H1 (cell line): ENCODE measurements at regions not wholly inside any gene's neighbourhood (a gene's known extent, or its start where the extent isn't known, plus 50 kb on each side); places are given as distances from the start of the nearest gene placed in this dataset.

Experiments
- CEBPB ChIP-seq: IDR thresholded peaks from 2 replicates; pipeline ENCODE4 v1.6.1; 2012; ENCODE audit warnings: low read depth, low read length
- CHD1 ChIP-seq: IDR thresholded peaks from 2 replicates; pipeline ENCODE4 v1.6.1; 2012; ENCODE audit warnings: low read depth, low read length, improper control_type of control experiment
- CTCF ChIP-seq, 3 experiments: IDR thresholded peaks; 1 replicate in 2 of 3; 2 replicates in 1 of 3; pipeline versions ENCODE4 v1.5.1 to v1.6.1; 2011; ENCODE audit warnings: low read length in 3 of 3, mild to moderate bottlenecking in 3 of 3, inconsistent platforms in 2 of 3, low read depth in 1 of 3, moderate library complexity in 1 of 3; ENCODE audit not compliant: insufficient read depth in 1 of 3; ENCODE audit errors: control extremely low read depth in 1 of 3
- GABPA ChIP-seq: IDR thresholded peaks from 2 replicates; pipeline ENCODE4 v1.6.1; 2011; ENCODE audit warnings: mild to moderate bottlenecking, low read length, moderate library complexity, borderline replicate concordance; ENCODE audit not compliant: insufficient read depth
- KDM1A ChIP-seq: fragments of 200-600, 300-600 bp; sonication (generic); IDR thresholded peaks from 2 replicates; pipeline ENCODE4 v1.7.1; 2016; ENCODE audit warnings: mild to moderate bottlenecking, low read length, borderline replicate concordance
- MAX ChIP-seq: IDR thresholded peaks from 2 replicates; pipeline ENCODE4 v1.6.1; 2012; ENCODE audit warnings: inconsistent platforms
- POLR2AphosphoS5 ChIP-seq: IDR thresholded peaks from 2 replicates; pipeline ENCODE4 v1.6.1; 2011; ENCODE audit warnings: low read depth, low read length
- RAD21 ChIP-seq, 2 experiments: IDR thresholded peaks in 1 of 2; conservative IDR thresholded peaks in 1 of 2; 2 replicates each; pipeline ENCODE4 v1.6.1; 2011; ENCODE audit warnings: low read depth in 2 of 2, low read length in 2 of 2, improper control_type of control experiment in 1 of 2, inconsistent platforms in 1 of 2, mild to moderate bottlenecking in 1 of 2, moderate library complexity in 1 of 2
- SIX5 ChIP-seq: IDR thresholded peaks from 2 replicates; pipeline ENCODE4 v1.6.1; 2011; ENCODE audit warnings: mild to moderate bottlenecking, low read depth, low read length
- SRF ChIP-seq: IDR thresholded peaks from 2 replicates; pipeline ENCODE4 v1.6.1; 2011; ENCODE audit warnings: mild to moderate bottlenecking, low read depth, low read length, moderate library complexity

DNA sequence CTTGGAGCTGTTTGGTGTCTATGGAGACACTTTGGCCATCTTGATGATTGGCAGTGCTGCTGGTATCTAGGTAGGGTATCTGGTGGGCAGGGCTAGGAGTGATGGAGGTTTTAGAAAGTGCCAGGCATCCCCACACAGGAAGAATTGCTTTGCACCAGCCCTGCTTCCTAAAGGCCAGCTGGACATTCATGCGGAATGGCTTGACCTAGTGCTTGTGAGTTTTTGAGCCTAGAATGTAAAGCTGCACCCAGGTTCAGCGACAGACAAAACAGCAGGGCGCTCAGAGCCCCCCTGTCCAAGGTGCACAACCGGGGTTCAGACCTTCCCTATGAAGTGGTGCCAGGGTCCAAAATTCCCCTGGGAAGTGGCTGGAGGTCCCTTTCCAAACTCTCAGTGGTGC is 93.1 kb downstream of the ING1 start:
- no peak for TF ChIP-seq RAD21 (IDR thresholded peaks at IDR 0.05 in 1 of 2, conservative IDR thresholded peaks at IDR 0.05 in 1 of 2; ENCODE audit: low read depth in 2 of 2, low read length in 2 of 2)
- TF ChIP-seq SRF = no peak
- TF ChIP-seq CTCF (IDR thresholded peaks at IDR 0.05; ENCODE audit: control extremely low read depth in 1 of 3, insufficient read depth in 1 of 3, low read depth in 1 of 3, low read length in 3 of 3) = no peak
- TF ChIP-seq POLR2AphosphoS5 = no peak
- TF ChIP-seq CHD1 = no peak
- TF ChIP-seq KDM1A = no peak
- TF ChIP-seq SIX5 = no peak
- no peak for TF ChIP-seq MAX
- no peak for TF ChIP-seq GABPA
- no peak for TF ChIP-seq CEBPB
